ENCODE measurements at regions not wholly inside any gene's neighbourhood (a gene's known extent, or its start where the extent isn't known, plus 50 kb on each side); places are given as distances from the start of the nearest gene placed in this dataset.

- no peak for TF ChIP-seq REST (IDR thresholded peaks at IDR 0.05; ENCODE audit: insufficient read depth in 1 of 2, low read depth in 2 of 2, low read length in 2 of 2)
- no peak for TF ChIP-seq TAF1 (IDR thresholded peaks at IDR 0.05; ENCODE audit: borderline replicate concordance, insufficient read depth, low read length)
- no peak for TF ChIP-seq FOXP2 (optimal IDR thresholded peaks at IDR 0.05; ENCODE audit: borderline replicate concordance, extremely low read depth, extremely low read length, insufficient read depth)
- no peak for TF ChIP-seq POLR2AphosphoS5 (IDR thresholded peaks at IDR 0.05; ENCODE audit: low read depth, low read length)
- TF ChIP-seq SIN3A (IDR thresholded peaks at IDR 0.05; ENCODE audit: borderline replicate concordance, insufficient read depth, low read length), result no peak
These were observed 403.2 kb upstream of the B3GALT2 start for GRCh38 chr1:193589597-193590040.

GRCh38 chr1:193588311-193589082 lies 402.1 kb upstream of the B3GALT2 start:
- TF ChIP-seq POLR2AphosphoS5 (IDR thresholded peaks at IDR 0.05; ENCODE audit: low read depth, low read length) (no peak), FOXP2 (optimal IDR thresholded peaks at IDR 0.05; ENCODE audit: borderline replicate concordance, extremely low read depth, extremely low read length, insufficient read depth) (no peak), SIN3A (IDR thresholded peaks at IDR 0.05; ENCODE audit: borderline replicate concordance, insufficient read depth, low read length) (no peak), REST (IDR thresholded peaks at IDR 0.05; ENCODE audit: insufficient read depth in 1 of 2, low read depth in 2 of 2, low read length in 2 of 2) (no peak), TAF1 (IDR thresholded peaks at IDR 0.05; ENCODE audit: borderline replicate concordance, insufficient read depth, low read length) (no peak)

GRCh38 chr1:193584731-193585239 lies 398.4 kb upstream of the B3GALT2 start:
- TF ChIP-seq TAF1 (IDR thresholded peaks at IDR 0.05; ENCODE audit: borderline replicate concordance, insufficient read depth, low read length) (no peak), FOXP2 (optimal IDR thresholded peaks at IDR 0.05; ENCODE audit: borderline replicate concordance, extremely low read depth, extremely low read length, insufficient read depth) (no peak), SIN3A (IDR thresholded peaks at IDR 0.05; ENCODE audit: borderline replicate concordance, insufficient read depth, low read length) (no peak), REST (IDR thresholded peaks at IDR 0.05; ENCODE audit: insufficient read depth in 1 of 2, low read depth in 2 of 2, low read length in 2 of 2) (no peak), POLR2AphosphoS5 (IDR thresholded peaks at IDR 0.05; ENCODE audit: low read depth, low read length) (no peak)

- no peak for TF ChIP-seq POLR2AphosphoS5 (IDR thresholded peaks at IDR 0.05; ENCODE audit: low read depth, low read length)
- no peak for TF ChIP-seq SIN3A (IDR thresholded peaks at IDR 0.05; ENCODE audit: borderline replicate concordance, insufficient read depth, low read length)
- no peak for TF ChIP-seq TAF1 (IDR thresholded peaks at IDR 0.05; ENCODE audit: borderline replicate concordance, insufficient read depth, low read length)
- no peak for TF ChIP-seq REST (IDR thresholded peaks at IDR 0.05; ENCODE audit: insufficient read depth in 1 of 2, low read depth in 2 of 2, low read length in 2 of 2)
- TF ChIP-seq FOXP2 (optimal IDR thresholded peaks at IDR 0.05; ENCODE audit: borderline replicate concordance, extremely low read depth, extremely low read length, insufficient read depth), result no peak
These were observed 394.9 kb upstream of the B3GALT2 start for GRCh38 chr1:193581341-193581740.
